Suprapubic skin (tissue), 3 donors: ENCODE measurements at regions not wholly inside any gene's neighbourhood (a gene's known extent, or its start where the extent isn't known, plus 50 kb on each side); places are given as distances from the start of the nearest gene placed in this dataset.

Source experiments
- EP300 ChIP-seq: sonication (generic); formaldehyde crosslinking; IDR thresholded peaks from one replicate; pipeline ENCODE4 v1.6.1; 2017; ENCODE audit warnings: antibody characterized with exemption
- TF ChIP-seq, protein P1 (sequence below), 2 donors: fragments of 200-600 bp in 1 of 2; fragments of 450-650 bp in 1 of 2; sonication (generic) in 1 of 2; IDR thresholded peaks; one replicate each; pipeline ENCODE4 v1.5.1; 2016 to 2019; ENCODE audit warnings: antibody characterized with exemption in 2 of 2, mild to moderate bottlenecking in 1 of 2, moderate library complexity in 1 of 2

DNA sequence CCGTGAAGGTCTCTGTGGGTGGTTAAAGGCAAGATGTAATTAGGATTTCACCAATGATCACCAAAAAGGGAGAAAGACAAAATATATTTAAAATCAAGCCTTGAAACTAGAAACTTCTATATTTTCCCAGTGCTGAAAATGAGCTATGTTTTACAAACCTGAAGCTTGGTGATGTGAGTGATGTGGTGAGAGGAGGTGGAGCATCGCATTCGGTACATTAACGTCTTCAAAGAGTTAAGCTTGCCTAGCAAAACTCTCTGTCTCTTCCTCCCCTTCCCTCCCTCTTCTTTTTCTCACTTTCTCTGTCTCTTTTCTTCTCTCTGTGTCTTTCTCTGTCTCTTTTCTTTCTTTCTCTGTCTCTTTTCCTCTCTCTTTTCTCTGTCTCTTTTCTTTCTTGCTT, 347.3 kb upstream of the IRX2 start:
- TF ChIP-seq, protein P1, sequence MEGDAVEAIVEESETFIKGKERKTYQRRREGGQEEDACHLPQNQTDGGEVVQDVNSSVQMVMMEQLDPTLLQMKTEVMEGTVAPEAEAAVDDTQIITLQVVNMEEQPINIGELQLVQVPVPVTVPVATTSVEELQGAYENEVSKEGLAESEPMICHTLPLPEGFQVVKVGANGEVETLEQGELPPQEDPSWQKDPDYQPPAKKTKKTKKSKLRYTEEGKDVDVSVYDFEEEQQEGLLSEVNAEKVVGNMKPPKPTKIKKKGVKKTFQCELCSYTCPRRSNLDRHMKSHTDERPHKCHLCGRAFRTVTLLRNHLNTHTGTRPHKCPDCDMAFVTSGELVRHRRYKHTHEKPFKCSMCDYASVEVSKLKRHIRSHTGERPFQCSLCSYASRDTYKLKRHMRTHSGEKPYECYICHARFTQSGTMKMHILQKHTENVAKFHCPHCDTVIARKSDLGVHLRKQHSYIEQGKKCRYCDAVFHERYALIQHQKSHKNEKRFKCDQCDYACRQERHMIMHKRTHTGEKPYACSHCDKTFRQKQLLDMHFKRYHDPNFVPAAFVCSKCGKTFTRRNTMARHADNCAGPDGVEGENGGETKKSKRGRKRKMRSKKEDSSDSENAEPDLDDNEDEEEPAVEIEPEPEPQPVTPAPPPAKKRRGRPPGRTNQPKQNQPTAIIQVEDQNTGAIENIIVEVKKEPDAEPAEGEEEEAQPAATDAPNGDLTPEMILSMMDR (IDR thresholded peaks at IDR 0.05), result no peak
- no peak for TF ChIP-seq EP300
